ENCODE measurements at regions not wholly inside any gene's neighbourhood (a gene's known extent, or its start where the extent isn't known, plus 50 kb on each side); places are given as distances from the start of the nearest gene placed in this dataset.

GRCh38 chr9:120191141-120191540 is 388.8 kb downstream of the CDK5RAP2 start:
- no peaks in the 10 kb centered on the region for H3K27me3 ChIP-seq
- no peak overlapping the region for H3K27ac ChIP-seq
- no peak overlapping the region for H3K4me3 ChIP-seq
- no peak for ATAC-seq
- no peaks in the 10 kb centered on the region for H3K9me3 ChIP-seq
- TF ChIP-seq POLR2A (IDR thresholded peaks at IDR 0.05): no peak
- TF ChIP-seq CTCF (IDR thresholded peaks at IDR 0.05): no peak
- no peaks in the 10 kb centered on the region for H3K36me3 ChIP-seq
- intact Hi-C loops (cut with DNase I): no loop called here
- 24% methylated on average over 1 of the region's 3 CpGs for WGBS (ENCODE audit: insufficient coverage, low coverage, low lambda C conversion rate, missing lambda C conversion rate)
- no peaks in the 10 kb centered on the region for H3K4me1 ChIP-seq
- DNase-seq: no peak

- Histone ChIP-seq H3K27me3 (no peaks in the 10 kb centered on the region), H3K4me1 (no peaks in the 10 kb centered on the region), H3K9me3 (no peaks in the 10 kb centered on the region), H3K4me3 (no peak overlapping the region), H3K36me3 (no peaks in the 10 kb centered on the region), H3K27ac (no peak overlapping the region)
- TF ChIP-seq CTCF (IDR thresholded peaks at IDR 0.05) (no peak), POLR2A (IDR thresholded peaks at IDR 0.05) (no peak)
- intact Hi-C loops (cut with DNase I): no loop called here
- 65% methylated on average over 8 of the region's 8 CpGs for WGBS (ENCODE audit: insufficient coverage, low coverage, low lambda C conversion rate, missing lambda C conversion rate)
- no peak for DNase-seq
- ATAC-seq: no peak
These were observed 392.2 kb downstream of the CDK5RAP2 start for GRCh38 chr9:120187758-120188157.

GRCh38 chr9:120186276-120186675 is 393.7 kb downstream of the CDK5RAP2 start:
- no peak for ATAC-seq

GRCh38 chr9:120184266-120184665 is 395.7 kb downstream of the CDK5RAP2 start:
- no peak overlapping the region for H3K27ac ChIP-seq
- H3K27me3 ChIP-seq: no peaks in the 10 kb centered on the region
- WGBS (ENCODE audit: insufficient coverage, low coverage, low lambda C conversion rate, missing lambda C conversion rate): 28% methylated on average over 2 of the region's 3 CpGs
- H3K4me3 ChIP-seq: no peak overlapping the region
- no peaks in the 10 kb centered on the region for H3K36me3 ChIP-seq
- no peaks in the 10 kb centered on the region for H3K9me3 ChIP-seq
- ATAC-seq (no peak), DNase-seq (no peak)
- intact Hi-C loops (cut with DNase I): no loop called here
- H3K4me1 ChIP-seq: no peaks in the 10 kb centered on the region
- no peak for TF ChIP-seq POLR2A (IDR thresholded peaks at IDR 0.05)
- no peak for TF ChIP-seq CTCF (IDR thresholded peaks at IDR 0.05)

More at GRCh38 chr9:120186276-120186675, 393.7 kb downstream of the CDK5RAP2 start:
- H3K9me3 ChIP-seq: no peaks in the 10 kb centered on the region
- H3K4me3 ChIP-seq: no peak overlapping the region
- H3K27ac ChIP-seq: no peak overlapping the region
- DNase-seq: no peak
- no peaks in the 10 kb centered on the region for H3K4me1 ChIP-seq
- H3K27me3 ChIP-seq: no peaks in the 10 kb centered on the region
- intact Hi-C loops (cut with DNase I): no loop called here
- TF ChIP-seq POLR2A (IDR thresholded peaks at IDR 0.05) (no peak), CTCF (IDR thresholded peaks at IDR 0.05) (no peak)
- no peaks in the 10 kb centered on the region for H3K36me3 ChIP-seq
- 47% methylated on average over 3 of the region's 3 CpGs for WGBS (ENCODE audit: insufficient coverage, low coverage, low lambda C conversion rate, missing lambda C conversion rate)

- Histone ChIP-seq H3K36me3 (no peaks in the 10 kb centered on the region), H3K9me3 (no peaks in the 10 kb centered on the region), H3K27ac (no peak overlapping the region), H3K4me1 (no peaks in the 10 kb centered on the region), H3K4me3 (no peak overlapping the region), H3K27me3 (no peaks in the 10 kb centered on the region)
- DNase-seq (no peak), ATAC-seq (no peak)
- 50% methylated on average over 3 of the region's 3 CpGs for WGBS (ENCODE audit: insufficient coverage, low coverage, low lambda C conversion rate, missing lambda C conversion rate)
- intact Hi-C loops (cut with DNase I): no loop called here
- TF ChIP-seq POLR2A (IDR thresholded peaks at IDR 0.05) (no peak), CTCF (IDR thresholded peaks at IDR 0.05) (no peak)
These were observed 396.4 kb downstream of the CDK5RAP2 start for GRCh38 chr9:120183615-120184014.
